GM12865 (cell line): ENCODE measurements at regions not wholly inside any gene's neighbourhood (a gene's known extent, or its start where the extent isn't known, plus 50 kb on each side); places are given as distances from the start of the nearest gene placed in this dataset.

Experiments
- DNase-seq: peaks from one replicate; pipeline ENCODE4 v3.0.0; 2010; ENCODE audit warnings: low read depth
- H3K4me3 ChIP-seq: 2 replicates; pipeline ENCODE4 v1.5.1; 2011; ENCODE audit warnings: mild to moderate bottlenecking, low read depth, low read length, control low read depth
- CTCF ChIP-seq: IDR thresholded peaks from 2 replicates; pipeline ENCODE4 v1.5.1; 2011; ENCODE audit warnings: low read length, control low read depth, low read depth, inconsistent platforms; ENCODE audit not compliant: insufficient read depth; ENCODE audit errors: missing control alignments

- no peak for TF ChIP-seq CTCF
- no peak overlapping the region for H3K4me3 ChIP-seq
- DNase-seq = no peak
These were observed 310.7 kb downstream of the RFC3 start for GRCh38 chr13:34128661-34129060.

- no peak overlapping the region for H3K4me3 ChIP-seq
- no peak for DNase-seq
These were observed 311.5 kb downstream of the RFC3 start for GRCh38 chr13:34129436-34129835.

GRCh38 chr13:34137200-34137599, 319.3 kb downstream of the RFC3 start:
- no peak for DNase-seq
- TF ChIP-seq CTCF = no peak
- no peak overlapping the region for H3K4me3 ChIP-seq

More at GRCh38 chr13:34129436-34129835, 311.5 kb downstream of the RFC3 start:
- no peak for TF ChIP-seq CTCF

GRCh38 chr13:34139660-34140227, 321.8 kb downstream of the RFC3 start:
- TF ChIP-seq CTCF = no peak
- H3K4me3 ChIP-seq = no peak overlapping the region
- DNase-seq = no peak

- DNase-seq = no peak
- no peak for TF ChIP-seq CTCF
- no peak overlapping the region for H3K4me3 ChIP-seq
These were observed 325.7 kb downstream of the RFC3 start for GRCh38 chr13:34143637-34144036.

- no peak for DNase-seq
- no peak overlapping the region for H3K4me3 ChIP-seq
- TF ChIP-seq CTCF = no peak
These were observed 326.2 kb downstream of the RFC3 start for GRCh38 chr13:34144142-34144541.

DNA sequence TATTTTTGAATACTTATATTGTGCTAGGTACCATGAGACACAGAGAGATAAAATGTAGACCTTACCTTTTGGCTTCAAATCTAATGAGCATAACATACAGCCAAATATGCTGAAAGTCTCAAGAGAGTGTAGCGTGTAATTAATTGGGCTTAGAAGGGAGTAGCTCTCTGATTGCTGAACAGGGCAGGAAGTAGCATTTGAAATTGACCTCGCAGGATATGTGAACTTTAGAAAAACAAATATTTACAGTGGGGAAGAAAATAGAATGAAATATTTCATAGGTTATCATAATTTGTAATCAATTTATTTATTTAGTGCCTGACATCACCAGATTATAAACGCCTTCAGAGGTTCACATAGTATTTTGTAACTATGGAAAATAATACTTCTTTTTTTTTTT, 327.1 kb downstream of the RFC3 start:
- no peak for DNase-seq
- no peak overlapping the region for H3K4me3 ChIP-seq
- TF ChIP-seq CTCF = no peak
